HG03565 (cell line): ENCODE measurements at regions not wholly inside any gene's neighbourhood (a gene's known extent, or its start where the extent isn't known, plus 50 kb on each side); places are given as distances from the start of the nearest gene placed in this dataset.
"Not testable (repeated sequence)": the region's sequence is repeated elsewhere in the genome, so short reads cannot be mapped to it uniquely, and the experiment has no call there.

Source experiments
- ATAC-seq: cut with Tn5 transposase; IDR thresholded peaks from one replicate; pipeline ENCODE4 v1.9.1; 2021; ENCODE audit warnings: mild to moderate bottlenecking, moderate library complexity; ENCODE audit not compliant: unreplicated experiment

- no peak for ATAC-seq
Observed at GRCh38 chr6:139472351-139473015, 98.0 kb upstream of the CITED2 start.

- ATAC-seq = no peak
Observed at GRCh38 chr6:139470997-139471396, 96.5 kb upstream of the CITED2 start.

- ATAC-seq = no peak
Observed at GRCh38 chr6:139468178-139468819, 93.9 kb upstream of the CITED2 start.

- no peak for ATAC-seq
Observed at GRCh38 chr6:139457476-139457875, 83.0 kb upstream of the CITED2 start.

DNA sequence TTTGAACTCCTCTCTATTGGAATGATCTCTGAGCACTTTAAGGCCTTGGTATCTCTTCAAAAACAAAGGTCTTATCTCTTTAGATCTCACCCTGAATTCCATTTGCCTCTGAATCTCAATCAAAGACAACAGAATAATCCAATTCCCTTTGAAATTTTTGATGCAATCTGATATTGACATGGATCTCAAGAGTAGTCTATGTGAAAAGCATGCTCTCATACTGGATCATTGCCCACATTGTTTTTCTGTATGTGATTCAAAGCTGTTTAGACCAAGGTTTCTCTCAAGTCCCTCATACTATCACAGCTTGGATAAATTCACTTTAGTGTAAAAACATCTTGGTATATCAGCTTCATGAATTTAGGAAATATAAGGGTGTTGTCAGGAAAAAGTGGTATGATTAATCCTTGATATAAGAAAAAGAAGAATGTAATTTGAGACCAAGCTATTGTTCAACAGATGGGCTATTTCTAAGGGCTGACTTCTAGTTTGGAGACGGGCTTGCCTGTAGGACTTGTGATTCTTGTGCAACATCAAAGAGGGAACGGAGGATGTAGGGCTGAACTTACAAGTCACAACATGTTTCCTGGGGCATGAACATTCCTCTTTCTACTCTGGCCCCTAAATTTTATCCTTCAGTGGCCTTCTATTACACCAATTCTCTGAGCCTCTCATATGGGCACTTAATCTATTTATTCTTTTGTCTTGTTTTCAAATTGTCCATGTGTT is 77.9 kb upstream of the CITED2 start:
- no peak for ATAC-seq

DNA sequence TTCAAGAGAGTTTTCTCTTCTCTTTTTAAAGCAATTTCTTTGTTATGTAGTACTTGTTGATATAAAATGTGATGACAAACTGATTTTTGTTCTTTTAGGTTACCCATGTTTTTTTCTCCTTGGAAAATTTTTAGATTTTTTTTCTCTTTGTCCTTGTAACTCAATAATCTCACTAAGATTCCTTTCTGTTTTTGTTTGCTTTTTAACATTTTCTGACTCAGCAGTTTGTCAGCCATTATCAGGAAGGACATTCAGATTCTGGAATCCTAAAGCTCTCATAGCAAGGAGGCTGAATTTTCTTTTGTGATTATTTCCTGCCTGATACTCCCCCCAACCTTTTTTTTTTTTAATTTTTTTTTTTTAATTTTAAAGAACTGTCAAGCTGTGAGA is 75.2 kb upstream of the CITED2 start:
- ATAC-seq = no peak

DNA sequence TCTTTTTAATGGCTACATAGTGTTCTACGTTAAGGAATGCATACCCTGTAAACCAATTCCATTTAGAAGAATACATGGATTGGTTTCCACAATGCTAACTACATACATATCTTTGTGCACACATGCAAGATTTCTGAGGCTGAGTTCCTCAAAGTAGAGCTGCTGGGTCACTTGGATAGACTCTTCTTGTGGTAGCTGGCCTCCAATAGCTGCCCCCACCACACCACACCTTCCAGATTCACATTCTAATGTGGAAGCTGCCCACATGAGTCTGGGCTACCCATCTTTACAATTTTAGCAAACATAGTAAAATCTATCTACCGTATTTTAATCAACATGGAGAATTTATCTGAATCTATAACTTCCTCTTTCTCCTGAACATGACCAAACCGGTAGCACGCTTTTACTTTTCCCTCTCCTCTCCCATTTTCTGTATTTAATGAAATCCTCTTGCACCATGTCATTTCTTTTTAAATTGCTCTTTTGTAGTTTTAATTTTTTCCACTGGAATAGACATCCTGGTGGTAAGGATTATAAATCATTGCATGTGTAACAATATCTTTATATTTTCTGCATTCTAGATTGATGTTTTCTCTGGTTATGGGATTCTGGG is 74.7 kb upstream of the CITED2 start:
- no peak for ATAC-seq

GRCh38 chr6:139448051-139448649 is 73.7 kb upstream of the CITED2 start:
- ATAC-seq = peak; percentile 93

- ATAC-seq = no peak
Observed at GRCh38 chr6:139447656-139447975, 73.2 kb upstream of the CITED2 start.

DNA sequence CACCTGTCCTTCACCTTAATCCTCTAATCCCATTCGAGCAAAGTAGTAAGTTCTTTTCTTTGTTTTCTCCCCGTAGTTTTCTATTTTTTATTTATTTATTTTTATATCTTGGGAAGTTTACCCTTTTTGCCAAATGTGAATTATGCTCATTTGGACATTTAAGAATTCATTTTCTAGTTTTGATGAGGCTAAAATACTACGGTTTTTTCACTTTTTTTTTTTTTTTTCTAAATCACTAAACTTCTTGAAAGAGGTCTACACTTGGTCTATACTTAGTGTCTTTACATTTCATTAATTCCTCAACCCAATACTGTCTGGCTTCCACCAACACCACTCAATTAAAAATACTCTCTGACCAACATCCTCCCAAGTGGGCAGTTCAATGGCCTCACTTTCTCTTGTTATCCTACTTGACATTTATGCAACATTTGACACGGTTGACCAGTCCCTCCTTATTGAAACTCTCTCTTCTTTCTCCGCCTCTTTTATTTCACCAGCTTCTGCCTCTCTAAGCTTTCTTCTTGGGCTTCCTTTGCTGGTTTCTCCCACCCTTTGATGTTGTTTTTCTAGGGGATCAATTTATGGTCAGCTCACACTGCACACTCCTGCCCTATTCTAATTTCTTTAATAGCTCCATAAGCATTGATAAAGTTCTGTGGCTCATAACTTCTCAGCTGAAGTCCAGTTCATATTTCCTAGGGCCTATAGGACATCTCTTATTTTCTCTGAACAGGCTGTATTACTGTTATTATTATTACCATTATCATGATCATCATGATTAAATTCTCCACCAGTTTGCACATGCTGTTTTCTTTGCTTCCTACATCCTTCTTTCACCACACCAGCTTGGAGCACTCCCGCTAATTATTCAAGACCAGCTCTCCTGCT is 72.6 kb upstream of the CITED2 start:
- ATAC-seq = no peak

DNA sequence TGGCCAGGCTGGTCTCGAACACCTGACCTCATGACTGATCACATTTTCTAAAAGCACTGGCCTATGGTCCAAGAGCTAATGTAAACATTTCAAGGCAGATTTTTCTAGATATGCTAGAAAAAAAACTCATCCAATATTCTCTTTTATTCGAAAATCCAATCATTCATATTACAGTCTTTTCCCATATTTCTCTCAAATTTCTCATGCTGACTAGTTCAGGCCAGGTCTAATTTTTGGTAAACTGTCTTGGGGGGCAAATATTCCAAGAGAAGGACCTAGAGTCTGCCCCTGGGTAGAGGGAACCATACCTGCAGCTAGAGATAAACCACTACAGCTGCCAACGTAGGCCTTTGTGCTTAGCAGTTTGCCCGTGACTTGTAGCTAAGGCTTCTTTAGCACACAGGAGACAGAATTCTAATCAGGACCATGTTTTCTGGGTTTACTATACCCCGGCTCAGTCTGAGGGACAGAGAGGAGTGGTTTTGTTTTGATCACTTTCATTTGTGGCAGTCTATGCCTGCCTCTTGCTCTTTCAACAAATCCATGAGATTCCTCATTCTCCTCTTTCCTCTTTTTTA is 71.8 kb upstream of the CITED2 start:
- no peak for ATAC-seq

DNA sequence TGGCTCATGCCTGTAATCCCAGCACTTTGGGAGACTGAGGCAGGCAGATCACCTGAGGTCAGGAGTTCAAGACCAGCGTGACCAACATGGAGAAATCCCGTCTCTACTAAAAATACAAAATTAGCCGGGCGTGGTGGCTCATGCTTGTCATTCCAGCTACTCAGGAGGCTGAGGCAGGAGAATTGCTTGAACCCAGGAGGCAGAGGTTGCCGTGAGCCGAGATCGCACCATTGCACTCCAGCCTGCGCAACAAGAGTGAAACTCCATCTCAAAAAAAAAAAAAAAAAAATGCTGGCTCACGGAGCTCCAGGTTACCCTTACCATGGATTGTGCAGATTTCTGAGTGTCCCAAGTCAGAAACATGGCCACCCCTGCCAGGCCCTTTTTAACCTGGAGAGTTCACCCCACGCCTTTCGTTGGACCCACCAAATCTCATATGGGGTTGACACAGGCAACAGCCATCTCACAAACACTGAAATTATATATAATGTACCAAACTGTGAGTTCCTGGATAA is 69.9 kb upstream of the CITED2 start:
- ATAC-seq = not testable (repeated sequence)

GRCh38 chr6:139443231-139444112 is 69.0 kb upstream of the CITED2 start:
- no peak for ATAC-seq

DNA sequence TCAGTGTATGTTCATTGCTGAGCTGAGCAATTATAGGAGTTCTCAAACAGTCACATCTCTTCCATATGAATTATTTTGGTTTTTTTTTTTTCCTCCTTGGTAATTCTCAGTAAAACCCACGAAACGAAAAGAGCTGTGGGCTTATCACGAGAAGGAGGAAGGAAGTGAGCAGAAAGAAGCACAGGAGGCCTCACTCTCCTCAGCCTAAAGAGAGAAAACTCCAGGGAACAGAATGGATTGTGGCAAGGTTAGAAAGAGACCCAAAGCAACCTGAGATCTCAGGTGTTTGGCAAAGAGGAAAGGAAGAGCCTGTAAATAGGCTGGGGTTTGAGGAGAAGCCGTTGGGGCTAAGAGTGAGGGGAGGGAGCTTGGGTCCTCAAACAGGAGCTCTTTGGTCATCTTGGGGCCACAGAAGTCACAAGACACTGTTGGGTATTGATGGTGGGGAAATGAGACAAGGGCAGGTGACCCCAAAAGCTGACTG is 67.8 kb upstream of the CITED2 start:
- no peak for ATAC-seq

DNA sequence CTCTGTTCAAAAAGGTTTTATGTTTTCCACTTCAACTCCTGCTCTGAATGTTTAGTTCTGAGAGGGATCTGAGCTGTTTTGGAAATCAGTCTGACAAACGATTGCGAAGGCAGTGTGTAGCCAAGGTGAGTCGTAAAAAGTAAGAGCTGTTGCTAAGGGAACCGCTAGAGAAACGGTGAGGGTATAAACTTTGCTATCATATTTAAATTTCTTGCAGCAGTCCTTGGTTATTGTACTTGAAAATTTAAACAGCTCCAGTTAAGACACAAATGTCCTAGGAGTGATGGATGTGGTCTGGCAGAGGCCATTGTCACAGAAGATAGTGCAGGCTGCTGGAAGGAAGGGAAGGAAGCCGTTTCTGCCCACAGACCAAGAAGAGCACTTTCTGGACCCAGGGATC is 64.9 kb upstream of the CITED2 start:
- no peak for ATAC-seq

DNA sequence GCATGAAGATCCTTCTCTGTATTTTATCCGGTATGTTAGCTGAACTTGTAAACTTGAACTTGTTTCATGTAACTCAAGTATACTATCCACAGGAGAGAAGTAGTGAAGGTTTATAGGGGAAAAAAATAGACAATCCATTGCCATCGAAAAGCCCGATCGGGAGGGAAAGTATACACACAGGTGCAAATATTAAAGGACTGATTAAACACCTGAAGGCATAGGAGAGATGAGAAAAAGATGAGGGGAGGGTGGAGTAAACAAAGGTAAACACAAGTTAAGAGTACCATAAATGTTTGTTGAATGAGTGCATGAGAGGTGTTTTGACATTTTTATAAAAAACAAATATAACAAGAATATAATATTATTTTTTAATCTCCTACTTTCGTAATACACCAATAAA is 64.3 kb upstream of the CITED2 start:
- ATAC-seq = no peak

DNA sequence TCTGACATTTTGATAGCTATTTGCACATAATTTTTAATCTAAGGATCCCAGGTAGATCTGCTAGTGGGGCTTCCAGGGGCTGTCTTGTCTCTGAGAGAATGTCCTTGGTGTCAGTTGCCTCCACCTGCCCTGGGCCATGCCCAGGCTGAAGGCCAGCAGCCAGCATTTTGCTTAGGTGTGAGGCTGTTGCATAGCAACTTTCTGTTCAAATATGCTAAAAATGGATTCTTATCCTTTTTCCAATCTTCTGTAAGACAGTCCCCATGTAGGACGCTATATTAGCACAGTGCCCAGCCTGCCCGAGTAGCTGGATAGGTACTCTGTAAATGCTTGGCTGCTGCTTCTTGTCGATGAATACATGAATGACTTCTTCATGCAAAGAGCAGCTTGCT is 62.5 kb upstream of the CITED2 start:
- ATAC-seq = no peak

DNA sequence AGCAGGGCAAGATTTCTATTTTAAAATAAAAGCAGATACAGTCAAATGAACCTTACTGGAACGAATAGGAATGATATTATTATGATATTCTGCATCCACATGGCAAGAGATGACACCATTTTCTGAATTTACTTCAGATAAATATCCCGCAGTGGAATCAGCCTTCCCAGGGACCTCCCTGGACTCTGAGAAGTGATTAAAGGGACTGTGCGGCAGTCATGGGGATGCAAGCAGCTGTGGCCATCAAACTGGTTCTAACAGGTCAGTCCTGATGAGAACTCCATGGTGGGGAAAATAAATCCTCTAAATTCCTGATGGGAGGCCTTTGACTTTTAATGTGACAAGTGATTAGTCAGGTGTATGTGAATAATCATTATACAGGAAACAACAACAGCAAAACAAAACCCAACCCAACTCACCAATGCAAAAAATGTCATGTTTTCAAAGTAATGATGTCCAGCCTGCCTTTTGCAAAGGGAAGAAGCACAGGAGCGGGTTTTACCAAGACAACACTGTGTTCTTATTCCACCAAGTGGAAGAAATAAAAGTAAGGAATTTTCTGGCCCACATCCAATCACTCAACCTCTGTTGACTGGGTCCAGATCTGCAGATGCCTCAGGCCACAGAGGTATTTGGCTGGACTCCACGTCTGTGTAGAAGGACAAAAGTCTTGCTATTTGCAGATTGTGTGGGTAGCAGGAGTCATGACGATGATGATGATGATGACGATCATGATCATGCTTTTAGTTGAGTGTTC is 61.9 kb upstream of the CITED2 start:
- ATAC-seq = no peak
